ENCODE measurements at regions not wholly inside any gene's neighbourhood (a gene's known extent, or its start where the extent isn't known, plus 50 kb on each side); places are given as distances from the start of the nearest gene placed in this dataset.

GRCh38 chr20:61057443-61058121 lies 194.5 kb upstream of the CDH4 start:
- no peak overlapping the region for H3K27ac Mint-ChIP-seq
- H3K27me3 Mint-ChIP-seq = no peaks in the 10 kb centered on the region
- no peaks in the 10 kb centered on the region for H3K36me3 Mint-ChIP-seq
- no peak overlapping the region for H3K4me3 Mint-ChIP-seq
- ATAC-seq (no peak), DNase-seq (ENCODE audit: low spot score) (no peak)
- H3K9me3 Mint-ChIP-seq = no peaks in the 10 kb centered on the region
- H3K4me1 Mint-ChIP-seq (ENCODE audit: low read depth in 2 of 2) = no peaks in the 10 kb centered on the region

- no peak for ATAC-seq
- no peak for DNase-seq (ENCODE audit: low spot score)
- Mint-ChIP-seq H3K27me3 (peaks cover 3 to 8% of the 10 kb centered on the region in 2 donors), H3K4me1 (ENCODE audit: low read depth in 2 of 2) (no peaks in the 10 kb centered on the region), H3K27ac (no peak overlapping the region), H3K9me3 (no peaks in the 10 kb centered on the region), H3K4me3 (no peak overlapping the region), H3K36me3 (no peaks in the 10 kb centered on the region)
Measured at GRCh38 chr20:61061981-61062380, 190.1 kb upstream of the CDH4 start.

DNA sequence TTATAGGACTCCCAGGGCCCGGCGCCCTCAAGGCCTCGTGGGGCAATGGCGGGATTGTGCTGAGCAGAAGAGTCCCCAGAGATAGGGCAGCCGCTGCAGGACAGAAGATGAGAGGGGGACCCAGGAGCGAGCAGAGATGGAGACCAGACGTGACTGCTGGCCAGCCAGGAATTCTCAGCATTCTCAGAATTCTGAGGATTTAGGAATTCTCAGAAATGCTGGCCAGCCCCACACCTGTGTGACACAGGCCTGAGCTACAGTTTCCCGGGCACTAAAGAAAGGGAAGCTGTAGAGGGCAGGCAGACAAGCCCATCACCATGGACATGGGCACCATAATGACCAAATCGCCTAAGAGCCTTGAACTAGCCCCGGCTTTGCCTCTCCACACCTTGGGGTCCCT lies 186.2 kb upstream of the CDH4 start:
- H3K9me3 Mint-ChIP-seq = no peaks in the 10 kb centered on the region
- no peak for ATAC-seq
- no peaks in the 10 kb centered on the region for H3K36me3 Mint-ChIP-seq

DNA sequence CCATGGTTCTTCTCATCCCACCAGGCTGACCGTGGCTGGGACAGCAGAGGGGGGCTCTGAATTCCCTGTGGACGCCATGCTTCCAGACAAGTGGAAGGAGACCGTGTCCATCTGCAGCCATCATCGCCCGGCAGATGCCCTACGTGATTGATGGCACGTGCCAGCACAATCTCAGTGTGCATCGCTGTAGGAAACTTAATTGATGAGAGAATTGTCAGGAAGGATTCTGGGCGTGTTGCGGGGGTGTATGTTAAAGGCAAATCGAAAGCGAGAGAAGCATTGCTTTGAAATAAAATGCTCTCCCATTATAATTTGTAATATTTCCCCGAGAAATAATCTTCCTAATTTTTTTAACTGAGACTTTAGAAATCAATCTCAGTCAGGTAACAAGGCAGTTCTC lies 185.5 kb upstream of the CDH4 start:
- no peak overlapping the region for H3K27ac Mint-ChIP-seq
- ATAC-seq (no peak), DNase-seq (ENCODE audit: low spot score) (no peak)
- no peaks in the 10 kb centered on the region for H3K36me3 Mint-ChIP-seq
- no peaks in the 10 kb centered on the region for H3K9me3 Mint-ChIP-seq
- no peak overlapping the region for H3K4me3 Mint-ChIP-seq
- peaks cover 5 to 8% of the 10 kb centered on the region in 2 donors for H3K27me3 Mint-ChIP-seq
- H3K4me1 Mint-ChIP-seq (ENCODE audit: low read depth in 2 of 2) = no peaks in the 10 kb centered on the region

More for the DNA sequence above, 186.2 kb upstream of the CDH4 start:
- DNase-seq (ENCODE audit: low spot score) = no peak
- Mint-ChIP-seq H3K4me1 (ENCODE audit: low read depth in 2 of 2) (no peaks in the 10 kb centered on the region), H3K4me3 (no peak overlapping the region), H3K27me3 (peaks cover 5 to 8% of the 10 kb centered on the region in 2 donors), H3K27ac (no peak overlapping the region)

DNA sequence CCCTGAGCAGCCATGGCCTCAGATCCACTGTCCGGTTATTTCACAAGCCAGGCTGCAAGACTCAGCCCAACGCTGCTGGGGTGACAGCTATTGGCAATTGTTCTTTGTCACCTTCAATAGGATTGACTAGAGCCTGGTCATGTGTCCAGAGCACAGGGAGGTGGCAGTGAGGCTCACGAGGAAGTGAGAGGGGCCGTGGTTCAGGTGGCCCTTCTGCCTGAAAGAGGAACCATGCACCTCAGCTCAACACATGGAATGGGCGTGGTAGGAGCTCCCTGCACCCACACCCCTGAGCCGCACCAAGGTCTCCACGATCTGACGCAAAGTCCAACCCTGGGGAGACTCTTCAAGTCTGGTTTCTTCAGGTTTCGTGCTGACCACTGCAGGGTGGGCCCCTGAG lies 184.8 kb upstream of the CDH4 start:
- Mint-ChIP-seq H3K4me3 (no peak overlapping the region), H3K9me3 (no peaks in the 10 kb centered on the region), H3K27ac (no peak overlapping the region), H3K27me3 (peaks cover 5 to 8% of the 10 kb centered on the region in 2 donors), H3K36me3 (no peaks in the 10 kb centered on the region), H3K4me1 (ENCODE audit: low read depth in 2 of 2) (no peaks in the 10 kb centered on the region)
- DNase-seq (ENCODE audit: low spot score) = no peak
- ATAC-seq = no peak

DNA sequence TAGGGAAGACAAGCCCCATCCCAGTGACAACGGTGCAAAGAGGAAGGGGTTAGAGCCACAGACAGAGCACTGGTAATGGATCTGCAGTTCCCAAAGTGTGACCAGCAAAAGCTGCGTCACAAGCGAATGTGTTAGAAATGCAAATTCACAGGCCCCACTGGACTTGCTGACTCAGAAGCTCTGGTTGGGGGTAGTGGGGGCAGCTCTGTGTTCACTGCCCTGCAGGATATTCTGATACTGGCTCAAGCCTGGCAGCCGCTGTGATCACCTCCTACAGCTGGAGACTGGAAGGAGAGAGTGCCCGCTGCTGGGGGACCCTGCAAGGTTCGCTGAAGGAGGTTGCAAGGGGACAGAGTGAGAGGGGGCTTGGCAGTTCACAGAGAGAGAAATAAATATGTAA lies 179.7 kb upstream of the CDH4 start:
- no peak overlapping the region for H3K4me3 Mint-ChIP-seq
- ATAC-seq = no peak
- no peaks in the 10 kb centered on the region for H3K36me3 Mint-ChIP-seq
- no peak for DNase-seq (ENCODE audit: low spot score)
- no peaks in the 10 kb centered on the region for H3K4me1 Mint-ChIP-seq (ENCODE audit: low read depth in 2 of 2)
- H3K9me3 Mint-ChIP-seq = no peaks in the 10 kb centered on the region
- H3K27me3 Mint-ChIP-seq = peaks cover 0 to 2% of the 10 kb centered on the region in 2 donors
- H3K27ac Mint-ChIP-seq = no peak overlapping the region

DNA sequence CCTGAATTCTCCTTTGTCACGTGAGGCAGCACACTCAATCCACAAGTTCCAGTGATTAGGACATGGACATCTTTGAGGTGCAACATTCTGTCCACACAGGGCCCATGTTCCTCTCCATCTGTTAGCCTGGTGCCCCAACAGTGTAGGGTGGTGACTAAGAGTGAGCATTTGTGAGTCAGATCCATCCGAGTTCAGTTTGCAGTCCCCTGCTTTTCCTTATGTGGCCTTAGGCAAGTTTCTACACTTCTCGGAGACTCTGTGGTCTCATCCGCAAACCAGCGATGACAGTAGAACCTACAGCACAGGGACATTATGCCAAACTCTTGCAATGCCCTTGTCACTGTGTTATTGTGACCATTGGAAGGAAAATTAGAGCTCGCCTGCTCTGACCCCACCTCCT lies 178.7 kb upstream of the CDH4 start:
- Mint-ChIP-seq H3K9me3 (no peaks in the 10 kb centered on the region), H3K4me3 (no peak overlapping the region), H3K27me3 (peaks cover 0 to 2% of the 10 kb centered on the region in 2 donors), H3K4me1 (ENCODE audit: low read depth in 2 of 2) (no peaks in the 10 kb centered on the region), H3K36me3 (no peaks in the 10 kb centered on the region), H3K27ac (no peak overlapping the region)
- ATAC-seq (no peak), DNase-seq (ENCODE audit: low spot score) (no peak)

- Mint-ChIP-seq H3K9me3 (no peaks in the 10 kb centered on the region), H3K27me3 (peaks cover 0 to 4% of the 10 kb centered on the region in 2 donors), H3K4me3 (no peak overlapping the region), H3K36me3 (no peaks in the 10 kb centered on the region), H3K4me1 (ENCODE audit: low read depth in 2 of 2) (no peaks in the 10 kb centered on the region), H3K27ac (no peak overlapping the region)
- DNase-seq (ENCODE audit: low spot score) (no peak), ATAC-seq (no peak)
Measured at GRCh38 chr20:61082720-61083119, 169.3 kb upstream of the CDH4 start.

DNA sequence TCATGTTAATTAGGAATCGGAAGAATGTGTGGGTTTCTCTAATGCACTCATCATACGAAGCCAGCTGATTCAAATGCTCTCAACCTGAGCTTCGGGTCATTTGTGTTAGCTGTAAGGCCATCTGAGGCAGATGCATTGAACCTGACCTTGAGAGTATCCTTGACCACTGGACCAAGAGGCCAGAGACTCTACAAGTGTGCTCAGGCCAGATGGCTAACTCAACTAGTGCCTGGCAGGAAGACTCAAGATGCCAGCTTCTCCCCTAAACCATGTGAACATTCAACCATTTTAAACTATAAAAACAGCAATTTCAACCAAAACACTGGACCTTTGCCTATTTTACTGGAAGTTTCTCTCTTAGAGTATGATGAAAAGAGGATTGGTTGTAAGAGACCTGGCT lies 168.6 kb upstream of the CDH4 start:
- Mint-ChIP-seq H3K36me3 (no peaks in the 10 kb centered on the region), H3K27me3 (peaks cover 0 to 5% of the 10 kb centered on the region in 2 donors), H3K9me3 (no peaks in the 10 kb centered on the region), H3K4me1 (ENCODE audit: low read depth in 2 of 2) (no peaks in the 10 kb centered on the region), H3K27ac (no peak overlapping the region), H3K4me3 (no peak overlapping the region)
- ATAC-seq = no peak
- DNase-seq (ENCODE audit: low spot score) = no peak

DNA sequence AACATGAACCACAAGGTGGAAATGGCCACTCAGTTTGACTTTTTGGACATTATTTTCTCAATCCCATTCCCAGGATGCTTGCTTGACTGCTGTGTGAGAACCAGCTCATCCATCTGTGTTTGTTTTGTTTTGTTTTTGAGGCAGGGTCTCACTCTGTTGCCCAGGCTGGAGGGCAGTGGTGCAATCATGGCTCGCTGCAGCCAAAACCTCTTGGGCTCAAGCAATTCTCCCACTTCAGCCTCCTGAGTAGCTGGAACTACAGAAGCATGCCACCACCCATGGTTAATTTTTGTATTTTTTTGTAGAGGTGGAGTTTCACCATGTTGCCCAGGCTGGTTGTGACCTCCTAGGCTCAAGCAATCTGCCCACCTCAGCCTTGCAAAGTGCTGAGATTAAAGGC lies 166.0 kb upstream of the CDH4 start:
- H3K4me1 Mint-ChIP-seq (ENCODE audit: low read depth in 2 of 2) = no peaks in the 10 kb centered on the region
- H3K27ac Mint-ChIP-seq = no peak overlapping the region
- DNase-seq (ENCODE audit: low spot score) (no peak), ATAC-seq (no peak)
- no peaks in the 10 kb centered on the region for H3K36me3 Mint-ChIP-seq
- no peaks in the 10 kb centered on the region for H3K9me3 Mint-ChIP-seq
- H3K27me3 Mint-ChIP-seq = peaks cover 6 to 10% of the 10 kb centered on the region in 2 donors
- H3K4me3 Mint-ChIP-seq = no peak overlapping the region

GRCh38 chr20:61090541-61090940 lies 161.5 kb upstream of the CDH4 start:
- Mint-ChIP-seq H3K4me3 (no peak overlapping the region), H3K27ac (no peak overlapping the region), H3K36me3 (peaks cover 20% of the 10 kb centered on the region), H3K27me3 (peaks cover 8 to 20% of the 10 kb centered on the region in 2 donors), H3K9me3 (peaks cover 3% of the 10 kb centered on the region), H3K4me1 (ENCODE audit: low read depth in 2 of 2) (no peaks in the 10 kb centered on the region)
- ATAC-seq = no peak
- no peak for DNase-seq (ENCODE audit: low spot score)

- no peak for ATAC-seq
- Mint-ChIP-seq H3K4me3 (no peak overlapping the region), H3K27ac (no peak overlapping the region), H3K36me3 (peaks cover 25% of the 10 kb centered on the region), H3K4me1 (ENCODE audit: low read depth in 2 of 2) (no peaks in the 10 kb centered on the region), H3K27me3 (peaks cover 8 to 35% of the 10 kb centered on the region in 2 donors), H3K9me3 (peaks cover 11% of the 10 kb centered on the region)
- DNase-seq (ENCODE audit: low spot score) = no peak
Measured at GRCh38 chr20:61092251-61092650, 159.8 kb upstream of the CDH4 start.

- Mint-ChIP-seq H3K4me3 (no peak overlapping the region), H3K4me1 (ENCODE audit: low read depth in 2 of 2) (no peaks in the 10 kb centered on the region), H3K9me3 (peaks cover 11% of the 10 kb centered on the region), H3K36me3 (peaks cover 25% of the 10 kb centered on the region), H3K27me3 (peaks cover 3 to 38% of the 10 kb centered on the region in 2 donors), H3K27ac (no peak overlapping the region)
- ATAC-seq (no peak), DNase-seq (ENCODE audit: low spot score) (no peak)
Measured at GRCh38 chr20:61094581-61094980, 157.5 kb upstream of the CDH4 start.

- H3K9me3 Mint-ChIP-seq = peaks cover 11% of the 10 kb centered on the region
- H3K4me3 Mint-ChIP-seq = no peak overlapping the region
- peaks cover 0 to 32% of the 10 kb centered on the region in 2 donors for H3K27me3 Mint-ChIP-seq
- H3K27ac Mint-ChIP-seq = no peak overlapping the region
- no peaks in the 10 kb centered on the region for H3K4me1 Mint-ChIP-seq (ENCODE audit: low read depth in 2 of 2)
- H3K36me3 Mint-ChIP-seq = peaks cover 25% of the 10 kb centered on the region
- no peak for ATAC-seq
- DNase-seq (ENCODE audit: low spot score) = no peak
Measured at GRCh38 chr20:61096463-61096862, 155.6 kb upstream of the CDH4 start.

GRCh38 chr20:61099806-61100205 lies 152.3 kb upstream of the CDH4 start:
- no peak for DNase-seq (ENCODE audit: low spot score)
- Mint-ChIP-seq H3K9me3 (peaks cover 8% of the 10 kb centered on the region), H3K27ac (no peak overlapping the region), H3K36me3 (peaks cover 9% of the 10 kb centered on the region), H3K27me3 (peaks cover 2 to 20% of the 10 kb centered on the region in 2 donors), H3K4me3 (no peak overlapping the region), H3K4me1 (ENCODE audit: low read depth in 2 of 2) (peaks cover 0 to 2% of the 10 kb centered on the region in 2 donors)
- no peak for ATAC-seq

Data from natural killer cell treated with Interleukin-12 subunit alpha and Interleukin-12 subunit beta and Interleukin-15 and Interleukin-18, amount 100 ng/mL, for 72 hours (primary cell).